ENCODE measurements at regions not wholly inside any gene's neighbourhood (a gene's known extent, or its start where the extent isn't known, plus 50 kb on each side); places are given as distances from the start of the nearest gene placed in this dataset.

GRCh38 chr10:78787125-78787524 lies 281.6 kb upstream of the ZMIZ1 start:
- DNase-seq: no peak

- DNase-seq: no peak
Measured at GRCh38 chr10:78794736-78795455, 273.9 kb upstream of the ZMIZ1 start.

GRCh38 chr10:78798976-78799730 lies 269.6 kb upstream of the ZMIZ1 start:
- no peak for DNase-seq

GRCh38 chr10:78800006-78800405 lies 268.8 kb upstream of the ZMIZ1 start:
- DNase-seq: no peak

- no peak for DNase-seq
Measured at GRCh38 chr10:78800535-78801320, 268.0 kb upstream of the ZMIZ1 start.

GRCh38 chr10:78802431-78802830 lies 266.3 kb upstream of the ZMIZ1 start:
- DNase-seq: no peak

GRCh38 chr10:78802866-78803265 lies 265.9 kb upstream of the ZMIZ1 start:
- no peak for DNase-seq

GRCh38 chr10:78803710-78804109 lies 265.1 kb upstream of the ZMIZ1 start:
- DNase-seq: no peak

- no peak for DNase-seq
Measured at GRCh38 chr10:78804411-78805032, 264.2 kb upstream of the ZMIZ1 start.

- no peak for DNase-seq
Measured at GRCh38 chr10:78805176-78805575, 263.6 kb upstream of the ZMIZ1 start.

GRCh38 chr10:78806681-78807221 lies 262.0 kb upstream of the ZMIZ1 start:
- no peak for DNase-seq

- no peak for DNase-seq
Measured at GRCh38 chr10:78807504-78808203, 261.1 kb upstream of the ZMIZ1 start.

GRCh38 chr10:78808286-78808685 lies 260.5 kb upstream of the ZMIZ1 start:
- DNase-seq: no peak

- DNase-seq: no peak
Measured at GRCh38 chr10:78808736-78809367, 259.9 kb upstream of the ZMIZ1 start.

- DNase-seq: no peak
Measured at GRCh38 chr10:78811174-78811573, 257.6 kb upstream of the ZMIZ1 start.

- DNase-seq: no peak
Measured at GRCh38 chr10:78812571-78813318, 256.0 kb upstream of the ZMIZ1 start.

- DNase-seq: no peak
Measured at GRCh38 chr10:78813526-78813925, 255.2 kb upstream of the ZMIZ1 start.

GRCh38 chr10:78813998-78814399 lies 254.8 kb upstream of the ZMIZ1 start:
- no peak for DNase-seq

- no peak for DNase-seq
Measured at GRCh38 chr10:78814407-78814806, 254.4 kb upstream of the ZMIZ1 start.

- no peak for DNase-seq
Measured at GRCh38 chr10:78815702-78816334, 252.9 kb upstream of the ZMIZ1 start.

- no peak for DNase-seq
Measured at GRCh38 chr10:78817361-78817760, 251.4 kb upstream of the ZMIZ1 start.
